Activated CD4-positive, alpha-beta T cell treated with anti-CD3 and anti-CD28 coated beads for 24 hours (primary cell): ENCODE measurements at regions not wholly inside any gene's neighbourhood (a gene's known extent, or its start where the extent isn't known, plus 50 kb on each side); places are given as distances from the start of the nearest gene placed in this dataset.
A peak's percentile ranks its signal among the peaks of the same experiment; 100 is the strongest.
"Not testable (repeated sequence)": the region's sequence is repeated elsewhere in the genome, so short reads cannot be mapped to it uniquely, and the experiment has no call there.

Source experiments
- DNase-seq, 2 donors: peaks; one replicate each; pipeline ENCODE4 v3.0.0-alpha.2; 2020; ENCODE audit warnings: low read depth in 2 of 2

- DNase-seq: no peak
These were observed 64.8 kb upstream of the VIPR2 start for GRCh38 chr7:159209429-159209828.

- no peak for DNase-seq
These were observed 63.3 kb upstream of the VIPR2 start for GRCh38 chr7:159207951-159208350.

GRCh38 chr7:159207393-159207792 is 62.7 kb upstream of the VIPR2 start:
- DNase-seq: no peak

- no peak for DNase-seq
These were observed 61.2 kb upstream of the VIPR2 start for GRCh38 chr7:159205833-159206232.

GRCh38 chr7:159204664-159205063 is 60.0 kb upstream of the VIPR2 start:
- DNase-seq: no peak

GRCh38 chr7:159203253-159203652 is 58.6 kb upstream of the VIPR2 start:
- not testable (repeated sequence) for DNase-seq

- DNase-seq: no peak
These were observed 57.2 kb upstream of the VIPR2 start for GRCh38 chr7:159201722-159202330.

GRCh38 chr7:159200421-159200820 is 55.8 kb upstream of the VIPR2 start:
- no peak for DNase-seq

GRCh38 chr7:159198016-159198724 is 53.5 kb upstream of the VIPR2 start:
- DNase-seq: no peak

GRCh38 chr7:159197066-159197975 is 52.7 kb upstream of the VIPR2 start:
- DNase-seq: peak; percentile 10 to 16

GRCh38 chr7:159196584-159196983 is 51.9 kb upstream of the VIPR2 start:
- DNase-seq: no peak

- DNase-seq: no peak
These were observed 51.3 kb upstream of the VIPR2 start for GRCh38 chr7:159195946-159196345.
